ENCODE measurements at regions not wholly inside any gene's neighbourhood (a gene's known extent, or its start where the extent isn't known, plus 50 kb on each side); places are given as distances from the start of the nearest gene placed in this dataset.

GRCh38 chr4:11013094-11013664 lies 328.6 kb upstream of the CLNK start:
- TF ChIP-seq CTCF (conservative IDR thresholded peaks at IDR 0.05) (no peak), ZFX (IDR thresholded peaks at IDR 0.05) (no peak)
